Trophoblast cell (in vitro differentiated cells and primary cell): ENCODE measurements at regions not wholly inside any gene's neighbourhood (a gene's known extent, or its start where the extent isn't known, plus 50 kb on each side); places are given as distances from the start of the nearest gene placed in this dataset.
"Not testable (repeated sequence)": the region's sequence is repeated elsewhere in the genome, so short reads cannot be mapped to it uniquely, and the experiment has no call there.

Experiments used
- DNase-seq, 2 donors: peaks; one replicate each; pipeline ENCODE4 v3.0.0-alpha.2; 2016
- H2AFZ ChIP-seq: 2 replicates; pipeline ENCODE4 v1.6.1; 2013; ENCODE audit warnings: low read length, moderate library complexity, mild to moderate bottlenecking; ENCODE audit not compliant: insufficient read depth, poor library complexity
- H2AK5ac ChIP-seq: 2 replicates; pipeline ENCODE4 v1.6.1; 2013; ENCODE audit warnings: mild to moderate bottlenecking, low read length
- H2BK120ac ChIP-seq: 2 replicates; pipeline ENCODE4 v1.6.1; 2013; ENCODE audit warnings: low read length, mild to moderate bottlenecking, moderate library complexity; ENCODE audit not compliant: insufficient read depth, poor library complexity
- H2BK12ac ChIP-seq: 2 replicates; pipeline ENCODE4 v1.6.1; 2013; ENCODE audit warnings: mild to moderate bottlenecking, low read length, moderate library complexity
- H2BK5ac ChIP-seq: 2 replicates; pipeline ENCODE4 v1.6.1; 2013; ENCODE audit warnings: low read length, low read depth, moderate library complexity, mild to moderate bottlenecking; ENCODE audit not compliant: poor library complexity
- H3K14ac ChIP-seq: 2 replicates; pipeline ENCODE4 v1.6.1; 2013; ENCODE audit warnings: mild to moderate bottlenecking, low read length
- H3K18ac ChIP-seq: 2 replicates; pipeline ENCODE4 v1.6.1; 2013; ENCODE audit warnings: mild to moderate bottlenecking, low read length
- H3K23ac ChIP-seq: 2 replicates; pipeline ENCODE4 v1.6.1; 2013; ENCODE audit warnings: low read length
- H3K27ac ChIP-seq: 2 replicates; pipeline ENCODE4 v1.5.1; 2013; ENCODE audit warnings: low read depth, mild to moderate bottlenecking, inconsistent platforms, low read length, moderate library complexity
- H3K27me3 ChIP-seq: 2 replicates; pipeline ENCODE4 v1.6.1; 2013; ENCODE audit warnings: inconsistent platforms, mild to moderate bottlenecking, low read length, moderate library complexity; ENCODE audit not compliant: insufficient read depth
- H3K36me3 ChIP-seq, 2 experiments: 1 replicate in 1 of 2; 2 replicates in 1 of 2; pipeline ENCODE4 v1.6.1; 2013; ENCODE audit warnings: low read length in 2 of 2, mild to moderate bottlenecking in 2 of 2, moderate library complexity in 1 of 2; ENCODE audit not compliant: insufficient read depth in 2 of 2, control insufficient read depth in 1 of 2
- H3K4ac ChIP-seq: 2 replicates; pipeline ENCODE4 v1.6.1; 2013; ENCODE audit warnings: low read depth, mild to moderate bottlenecking, low read length, moderate library complexity
- H3K4me1 ChIP-seq, 2 experiments: 1 replicate in 1 of 2; 2 replicates in 1 of 2; pipeline ENCODE4 v1.6.1; 2013; ENCODE audit warnings: low read length in 2 of 2, mild to moderate bottlenecking in 2 of 2, moderate library complexity in 1 of 2; ENCODE audit not compliant: insufficient read depth in 2 of 2, control insufficient read depth in 1 of 2
- H3K4me2 ChIP-seq: 2 replicates; pipeline ENCODE4 v1.6.1; 2013; ENCODE audit warnings: inconsistent platforms, mild to moderate bottlenecking, low read length, moderate library complexity
- H3K4me3 ChIP-seq: 2 replicates; pipeline ENCODE4 v1.5.1; 2013; ENCODE audit warnings: mild to moderate bottlenecking, low read depth, low read length, inconsistent platforms
- H3K79me1 ChIP-seq: one replicate; pipeline ENCODE4 v1.6.1; 2013; ENCODE audit warnings: low read length
- H3K79me2 ChIP-seq: 2 replicates; pipeline ENCODE4 v1.6.1; 2013; ENCODE audit warnings: low read length, mild to moderate bottlenecking; ENCODE audit not compliant: control insufficient read depth, insufficient read depth, poor library complexity
- H3K9ac ChIP-seq: 2 replicates; pipeline ENCODE4 v1.6.1; 2013; ENCODE audit warnings: mild to moderate bottlenecking, low read length
- H3K9me3 ChIP-seq: 2 replicates; pipeline ENCODE4 v1.6.1; 2013; ENCODE audit warnings: low read depth, mild to moderate bottlenecking, control low read depth, inconsistent platforms, low read length; ENCODE audit not compliant: insufficient read depth
- H4K12ac ChIP-seq: 2 replicates; pipeline ENCODE4 v1.6.1; 2013; ENCODE audit warnings: low read depth, mild to moderate bottlenecking, low read length, moderate library complexity
- H4K8ac ChIP-seq: 2 replicates; pipeline ENCODE4 v1.6.1; 2013; ENCODE audit warnings: low read depth, mild to moderate bottlenecking, low read length, moderate library complexity
- H4K91ac ChIP-seq: one replicate; pipeline ENCODE4 v1.6.1; 2013; ENCODE audit warnings: low read depth, mild to moderate bottlenecking, low read length, moderate library complexity
- WGBS: extraction: QIAGEN DNeasy Blood & Tissue Kit; methylation state at CpG from one replicate; pipeline ENCODE4 v1.1.7; 2013; ENCODE audit warnings: missing lambda C conversion rate; ENCODE audit not compliant: insufficient read length, insufficient coverage; ENCODE audit errors: extremely low coverage; 5-methylcytosine and 5-hydroxymethylcytosine counted together

DNA sequence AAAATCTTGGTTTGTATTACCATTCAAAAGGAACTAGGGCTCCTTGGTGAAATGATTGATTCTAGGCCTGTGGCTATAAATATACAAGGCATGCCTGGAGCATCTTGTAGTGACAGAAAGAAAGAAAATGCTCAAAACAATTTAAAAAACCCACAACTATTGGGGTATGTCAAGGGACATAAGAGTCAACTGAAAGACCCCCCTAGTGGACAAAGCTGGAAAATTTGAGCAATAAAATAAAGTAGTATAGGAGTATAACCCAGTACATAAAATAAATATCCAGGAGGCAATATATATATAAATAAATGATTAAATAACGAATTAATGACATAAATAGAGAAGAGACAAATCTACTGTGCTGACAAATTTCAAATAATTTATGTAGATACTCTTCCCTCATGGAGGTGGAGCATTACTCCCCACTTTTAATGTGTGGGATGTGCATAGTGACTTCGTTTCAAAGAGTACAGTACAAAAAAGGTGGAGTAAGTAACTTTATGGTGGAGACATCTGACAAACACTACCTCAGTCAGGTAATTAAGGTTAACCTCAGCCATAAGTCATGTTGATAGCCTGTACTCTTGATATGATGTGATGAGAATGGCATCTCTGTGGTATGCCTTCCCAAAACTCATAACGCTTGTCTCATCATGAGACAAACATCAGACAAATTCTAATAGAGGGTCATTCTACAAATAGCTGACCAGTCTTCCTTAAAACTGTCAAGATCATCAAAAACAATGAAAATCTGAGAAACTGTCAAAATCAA, 185.0 kb upstream of the GLRA2 start:
- no peak overlapping the region for H3K4me3 ChIP-seq
- H3K14ac ChIP-seq, result no peak overlapping the region
- no peaks in the 10 kb centered on the region for H3K27me3 ChIP-seq
- H3K18ac ChIP-seq, result no peak overlapping the region
- no peak overlapping the region for H3K23ac ChIP-seq
- no CpG with 5 or more reads among the region's 3 CpGs for WGBS
- no peak overlapping the region for H3K27ac ChIP-seq
- H3K4ac ChIP-seq, result no peak overlapping the region
- DNase-seq, result no peak
- H4K12ac ChIP-seq, result no peak overlapping the region
- H4K8ac ChIP-seq, result no peak overlapping the region
- H3K9me3 ChIP-seq, result no peaks in the 10 kb centered on the region
- H2BK120ac ChIP-seq, result no peak overlapping the region
- no peak overlapping the region for H2AFZ ChIP-seq
- no peak overlapping the region for H2AK5ac ChIP-seq
- H3K4me2 ChIP-seq, result no peak overlapping the region
- no peaks in the 10 kb centered on the region for H3K4me1 ChIP-seq
- no peak overlapping the region for H2BK12ac ChIP-seq
- no peak overlapping the region for H3K9ac ChIP-seq
- H2BK5ac ChIP-seq, result no peak overlapping the region
- H4K91ac ChIP-seq, result no peak overlapping the region
- no peaks in the 10 kb centered on the region for H3K79me2 ChIP-seq
- no peaks in the 10 kb centered on the region for H3K36me3 ChIP-seq
- H3K79me1 ChIP-seq, result no peaks in the 10 kb centered on the region

DNA sequence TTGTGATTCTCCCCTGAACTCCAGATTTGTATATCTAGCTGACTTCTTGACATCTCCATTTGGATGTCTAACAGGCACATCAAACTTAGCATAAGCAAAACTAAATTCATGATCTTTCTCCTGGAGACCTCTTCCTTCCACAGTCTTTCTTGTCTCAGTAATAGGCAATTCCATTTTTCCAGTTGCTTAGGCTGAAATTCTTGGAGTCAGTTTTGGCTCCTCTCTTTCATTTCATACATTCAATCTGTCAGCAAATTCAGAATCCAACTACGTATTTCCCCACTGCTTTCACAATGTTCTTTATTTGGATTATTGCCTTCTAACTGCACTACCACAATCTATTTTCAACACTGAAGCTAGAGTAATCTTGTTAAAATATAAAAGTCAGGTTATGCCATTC, 219.9 kb upstream of the GLRA2 start:
- no peak overlapping the region for H2AK5ac ChIP-seq
- no peak overlapping the region for H3K4me3 ChIP-seq
- DNase-seq, result no peak
- no peak overlapping the region for H2AFZ ChIP-seq
- no peaks in the 10 kb centered on the region for H3K9me3 ChIP-seq
- H4K12ac ChIP-seq, result no peak overlapping the region
- no peak overlapping the region for H4K91ac ChIP-seq
- no peak overlapping the region for H3K9ac ChIP-seq
- no peaks in the 10 kb centered on the region for H3K4me1 ChIP-seq
- H3K14ac ChIP-seq, result no peak overlapping the region
- no peak overlapping the region for H3K4me2 ChIP-seq
- no peaks in the 10 kb centered on the region for H3K79me2 ChIP-seq
- WGBS, result no CpG with 5 or more reads among the region's 1 CpG
- H3K4ac ChIP-seq, result no peak overlapping the region
- no peaks in the 10 kb centered on the region for H3K27me3 ChIP-seq
- H3K79me1 ChIP-seq, result no peaks in the 10 kb centered on the region
- no peak overlapping the region for H4K8ac ChIP-seq
- H3K23ac ChIP-seq, result no peak overlapping the region
- H3K27ac ChIP-seq, result no peak overlapping the region
- no peak overlapping the region for H3K18ac ChIP-seq
- no peaks in the 10 kb centered on the region for H3K36me3 ChIP-seq
- H2BK5ac ChIP-seq, result no peak overlapping the region
- H2BK12ac ChIP-seq, result no peak overlapping the region
- no peak overlapping the region for H2BK120ac ChIP-seq

DNA sequence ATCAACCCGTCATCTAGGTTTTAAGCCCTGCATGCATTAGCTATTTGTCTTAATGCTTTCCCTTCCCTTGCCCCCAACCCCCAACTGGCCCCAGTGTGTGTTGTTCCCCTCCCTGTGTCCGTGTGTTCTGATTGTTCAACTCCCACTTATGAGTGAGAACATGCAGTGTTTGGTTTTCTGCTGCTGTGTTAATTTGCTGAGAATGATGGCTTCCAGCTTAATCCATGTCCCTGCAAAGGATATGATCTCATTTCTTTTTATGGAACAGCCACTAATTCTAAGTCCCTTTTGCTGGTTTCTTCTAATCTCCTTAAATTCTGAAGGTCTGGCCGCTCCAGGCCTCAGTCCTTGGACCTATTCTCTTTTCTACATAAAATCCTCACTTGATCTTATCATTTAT, 220.4 kb upstream of the GLRA2 start:
- not testable (repeated sequence) for H3K23ac ChIP-seq, H2BK5ac ChIP-seq, H2AFZ ChIP-seq, DNase-seq, H4K8ac ChIP-seq, H3K4ac ChIP-seq, H3K79me1 ChIP-seq, H3K4me1 ChIP-seq, H3K9me3 ChIP-seq, H3K4me2 ChIP-seq, H3K79me2 ChIP-seq, H3K14ac ChIP-seq, H3K18ac ChIP-seq, H4K12ac ChIP-seq, H2AK5ac ChIP-seq, H2BK120ac ChIP-seq, H3K4me3 ChIP-seq, H3K27ac ChIP-seq, H3K9ac ChIP-seq, H3K27me3 ChIP-seq, H4K91ac ChIP-seq, H2BK12ac ChIP-seq, H3K36me3 ChIP-seq
- WGBS, result no CpG with 5 or more reads among the region's 3 CpGs

- no peak overlapping the region for H3K14ac ChIP-seq
- no peaks in the 10 kb centered on the region for H3K4me1 ChIP-seq
- no peak for DNase-seq
- no peak overlapping the region for H3K4me3 ChIP-seq
- no peak overlapping the region for H3K9ac ChIP-seq
- no peak overlapping the region for H4K8ac ChIP-seq
- no peak overlapping the region for H2AK5ac ChIP-seq
- no peak overlapping the region for H3K4me2 ChIP-seq
- no peak overlapping the region for H3K23ac ChIP-seq
- no peak overlapping the region for H3K18ac ChIP-seq
- H3K79me2 ChIP-seq, result no peaks in the 10 kb centered on the region
- no peak overlapping the region for H2AFZ ChIP-seq
- no peak overlapping the region for H2BK120ac ChIP-seq
- no peaks in the 10 kb centered on the region for H3K79me1 ChIP-seq
- H4K12ac ChIP-seq, result no peak overlapping the region
- H2BK12ac ChIP-seq, result no peak overlapping the region
- H2BK5ac ChIP-seq, result no peak overlapping the region
- no CpG with 5 or more reads among the region's 2 CpGs for WGBS
- H4K91ac ChIP-seq, result no peak overlapping the region
- H3K27ac ChIP-seq, result no peak overlapping the region
- H3K36me3 ChIP-seq, result no peaks in the 10 kb centered on the region
- no peaks in the 10 kb centered on the region for H3K27me3 ChIP-seq
- no peak overlapping the region for H3K4ac ChIP-seq
- no peaks in the 10 kb centered on the region for H3K9me3 ChIP-seq
Observed at GRCh38 chrX:14303891-14304290, 225.4 kb upstream of the GLRA2 start.
